Endothelial cell of umbilical vein (primary cell): ENCODE measurements at regions not wholly inside any gene's neighbourhood (a gene's known extent, or its start where the extent isn't known, plus 50 kb on each side); places are given as distances from the start of the nearest gene placed in this dataset.

Source experiments
- BruUV-seq: library from RNA; stranded (reverse); fragments of 400-500 nt; replicated peaks from 2 replicates; lab custom pipeline; 2021; lab: Mats Ljungman, UMichigan
- CTCF ChIA-PET: fragments of 300-600, 350-600 bp; sonication (Branson Sonifier 250); formaldehyde crosslinking; loops from one replicate; lab custom pipeline; 2021; ENCODE audit warnings: antibody characterized with exemption, inconsistent platforms; lab: Charles Lee
- POLR2A ChIA-PET: fragments of 300-600, 350-600 bp; sonication (Branson Sonifier 250); formaldehyde crosslinking; loops from one replicate; lab custom pipeline; 2021; ENCODE audit warnings: antibody characterized with exemption, inconsistent platforms; lab: Charles Lee
- DNase-seq: peaks from one replicate; pipeline ENCODE4 v3.0.0-alpha.2; 2011; ENCODE audit warnings: low read depth, low spot score
- FAIRE-seq: peaks from 2 replicates; lab custom pipeline; 2011; peaks lifted over from hg19 to GRCh38; lab: Jason Lieb, UNC
- H2AFZ ChIP-seq: 2 replicates; pipeline ENCODE4 v1.6.0; 2012; ENCODE audit warnings: low read depth, low read length, control low read depth, inconsistent platforms
- H3K27ac ChIP-seq: 2 replicates; pipeline ENCODE4 v1.5.1; 2011; ENCODE audit warnings: low read depth, mild to moderate bottlenecking, control low read depth, low read length, moderate library complexity; ENCODE audit not compliant: insufficient read depth
- H3K27me3 ChIP-seq, 2 experiments: 2 replicates each; pipeline versions ENCODE4 v1.6.0 to v1.6.1; 2011; ENCODE audit warnings: low read length in 2 of 2, mixed read lengths in 1 of 2; ENCODE audit not compliant: control insufficient read depth in 2 of 2, insufficient read depth in 2 of 2
- H3K36me3 ChIP-seq, 2 experiments: 2 replicates in 1 of 2; 3 replicates in 1 of 2; pipeline ENCODE4 v1.5.1; 2011; ENCODE audit warnings: low read length in 2 of 2, mild to moderate bottlenecking in 1 of 2, moderate library complexity in 1 of 2; ENCODE audit not compliant: control insufficient read depth in 2 of 2, insufficient read depth in 2 of 2; ENCODE audit errors: extremely low read depth in 1 of 2
- H3K4me1 ChIP-seq: 3 replicates; pipeline ENCODE4 v1.5.1; 2011; ENCODE audit warnings: mild to moderate bottlenecking, low read length; ENCODE audit not compliant: control insufficient read depth, insufficient read depth; ENCODE audit errors: extremely low read depth
- H3K4me2 ChIP-seq: 2 replicates; pipeline ENCODE4 v1.6.1; 2011; ENCODE audit warnings: low read length, control low read depth, mixed read lengths; ENCODE audit not compliant: insufficient read depth
- H3K4me3 ChIP-seq, 3 experiments: fragments of 200-600 bp in 1 of 3; sonication (generic), shearing (Covaris generic) in 1 of 3; replicated peaks in 1 of 3; 2 replicates each; pipeline ENCODE4 v1.5.1; 2011 to 2016; ENCODE audit warnings: control low read depth in 3 of 3, low read length in 3 of 3, mild to moderate bottlenecking in 2 of 3, inconsistent platforms in 1 of 3, low read depth in 1 of 3, moderate library complexity in 1 of 3; ENCODE audit not compliant: insufficient read depth in 1 of 3
- H3K79me2 ChIP-seq: 2 replicates; pipeline ENCODE4 v1.6.0; 2012; ENCODE audit warnings: low read length, inconsistent platforms; ENCODE audit not compliant: control insufficient read depth, insufficient read depth
- H3K9ac ChIP-seq: replicated peaks from 2 replicates; pipeline ENCODE3; 2011; ENCODE audit warnings: low read length, control low read depth; ENCODE audit not compliant: insufficient read depth; ENCODE audit errors: extremely low read depth
- H3K9me1 ChIP-seq: replicated peaks from 3 replicates; pipeline ENCODE4 v1.6.0; 2011; ENCODE audit warnings: mild to moderate bottlenecking, low read length; ENCODE audit not compliant: control insufficient read depth, insufficient read depth; ENCODE audit errors: extremely low read depth
- H3K9me3 ChIP-seq: replicated peaks from 2 replicates; pipeline ENCODE4 v1.5.1; 2012; ENCODE audit warnings: low read length, inconsistent platforms; ENCODE audit not compliant: control insufficient read depth, insufficient read depth
- H4K20me1 ChIP-seq: replicated peaks from 2 replicates; pipeline ENCODE3; 2011; ENCODE audit warnings: mild to moderate bottlenecking, low read length; ENCODE audit not compliant: control insufficient read depth, insufficient read depth; ENCODE audit errors: extremely low read depth
- EZH2 ChIP-seq: IDR thresholded peaks from 2 replicates; pipeline ENCODE4 v1.6.1; 2012; ENCODE audit warnings: borderline replicate concordance, low read depth, mild to moderate bottlenecking, moderate library complexity, low read length, inconsistent platforms; ENCODE audit not compliant: severe bottlenecking
- FOS ChIP-seq: IDR thresholded peaks from 2 replicates; pipeline ENCODE4 v1.6.1; 2011; ENCODE audit warnings: mild to moderate bottlenecking, low read length, moderate library complexity, borderline replicate concordance; ENCODE audit not compliant: insufficient read depth
- GATA2 ChIP-seq: IDR thresholded peaks from 2 replicates; pipeline ENCODE4 v1.7.0; 2011; ENCODE audit warnings: low read depth, mild to moderate bottlenecking, moderate library complexity, mixed read lengths, low read length; ENCODE audit not compliant: insufficient read length, insufficient read depth
- JUN ChIP-seq: IDR thresholded peaks from 2 replicates; pipeline ENCODE4 v1.6.1; 2011; ENCODE audit warnings: borderline replicate concordance, low read depth; ENCODE audit not compliant: insufficient read length, insufficient read depth
- MYC ChIP-seq: IDR thresholded peaks from one replicate; pipeline ENCODE4 v1.6.1; 2011; ENCODE audit warnings: mild to moderate bottlenecking, low read depth, low read length
- POLR2A ChIP-seq: IDR thresholded peaks from 2 replicates; pipeline ENCODE4 v1.6.1; 2012; ENCODE audit warnings: low read depth, mild to moderate bottlenecking, control low read depth, low read length
- POLR2AphosphoS5 ChIP-seq: IDR thresholded peaks from 2 replicates; pipeline ENCODE4 v1.6.1; 2012; ENCODE audit warnings: low read depth, mild to moderate bottlenecking, control low read depth, low read length, moderate library complexity; ENCODE audit not compliant: insufficient read depth
- dilution Hi-C: fragments of 300-500 bp; cut with MboI; formaldehyde crosslinking; loops from one replicate; pipeline ENCODE4 v1.15.0; 2019; ENCODE audit warnings: low sequenced_read_pairs; ENCODE audit not compliant: extremely low pct_ligation_motif_present
- intact Hi-C: fragments of 100-400 bp; cut with micrococcal nuclease; formaldehyde crosslinking; loops from one replicate; pipeline ENCODE4 v1.10.0; 2022
- TF ChIP-seq, protein P1 (sequence below): IDR thresholded peaks from 2 replicates; pipeline ENCODE4 v1.6.1; 2011; ENCODE audit not compliant: insufficient read depth, insufficient read length
- TF ChIP-seq, protein P2 (sequence below), 2 donors: IDR thresholded peaks; 1 replicate in 1 of 2; 2 replicates in 1 of 2; pipeline ENCODE4 v1.5.1; 2011; ENCODE audit warnings: low read length in 2 of 2, mild to moderate bottlenecking in 2 of 2, moderate library complexity in 2 of 2, control low read depth in 1 of 2, inconsistent platforms in 1 of 2, low read depth in 1 of 2; ENCODE audit not compliant: insufficient read depth in 1 of 2; ENCODE audit errors: extremely low read depth in 1 of 2

DNA sequence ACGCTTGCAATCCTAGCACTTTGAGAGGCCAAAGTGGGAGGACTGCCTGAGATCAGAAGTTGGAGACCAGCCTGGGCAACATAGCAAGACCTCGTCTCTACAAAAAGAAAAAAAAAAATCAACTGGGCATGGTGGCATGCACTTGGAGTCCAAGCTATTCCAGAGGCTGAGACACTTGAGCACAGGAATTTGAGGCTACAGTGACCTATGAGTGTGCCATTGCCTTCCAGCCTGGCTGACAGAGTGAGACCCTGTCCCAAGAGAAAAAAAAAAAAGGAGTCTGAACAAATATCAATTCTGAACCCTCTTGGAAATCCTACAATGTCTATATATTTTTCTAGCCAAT, 126.8 kb upstream of the NRP1 start:
- Histone ChIP-seq H3K4me2 (no peak overlapping the region), H3K27me3 (peaks cover 3 to 6% of the 10 kb centered on the region in 2 experiments), H3K36me3 (no peaks in the 10 kb centered on the region), H3K9me1 (no peaks in the 10 kb centered on the region), H3K9ac (no peak overlapping the region), H4K20me1 (no peaks in the 10 kb centered on the region), H3K79me2 (no peaks in the 10 kb centered on the region), H3K4me3 (no peak overlapping the region), H2AFZ (no peak overlapping the region), H3K9me3 (no peaks in the 10 kb centered on the region), H3K4me1 (no peaks in the 10 kb centered on the region), H3K27ac (no peak overlapping the region)
- DNase-seq, result no peak
- no peak for FAIRE-seq
- dilution Hi-C loops, result no loop called here
- ChIA-PET POLR2A (no interaction called here), CTCF (no interaction called here)
- TF ChIP-seq POLR2AphosphoS5 (no peak), POLR2A (no peak), GATA2 (no peak), FOS (no peak), JUN (no peak), EZH2 (no peak), MYC (no peak)
- BruUV-seq, result no TSS peak
- intact Hi-C loops, result no loop called here

DNA sequence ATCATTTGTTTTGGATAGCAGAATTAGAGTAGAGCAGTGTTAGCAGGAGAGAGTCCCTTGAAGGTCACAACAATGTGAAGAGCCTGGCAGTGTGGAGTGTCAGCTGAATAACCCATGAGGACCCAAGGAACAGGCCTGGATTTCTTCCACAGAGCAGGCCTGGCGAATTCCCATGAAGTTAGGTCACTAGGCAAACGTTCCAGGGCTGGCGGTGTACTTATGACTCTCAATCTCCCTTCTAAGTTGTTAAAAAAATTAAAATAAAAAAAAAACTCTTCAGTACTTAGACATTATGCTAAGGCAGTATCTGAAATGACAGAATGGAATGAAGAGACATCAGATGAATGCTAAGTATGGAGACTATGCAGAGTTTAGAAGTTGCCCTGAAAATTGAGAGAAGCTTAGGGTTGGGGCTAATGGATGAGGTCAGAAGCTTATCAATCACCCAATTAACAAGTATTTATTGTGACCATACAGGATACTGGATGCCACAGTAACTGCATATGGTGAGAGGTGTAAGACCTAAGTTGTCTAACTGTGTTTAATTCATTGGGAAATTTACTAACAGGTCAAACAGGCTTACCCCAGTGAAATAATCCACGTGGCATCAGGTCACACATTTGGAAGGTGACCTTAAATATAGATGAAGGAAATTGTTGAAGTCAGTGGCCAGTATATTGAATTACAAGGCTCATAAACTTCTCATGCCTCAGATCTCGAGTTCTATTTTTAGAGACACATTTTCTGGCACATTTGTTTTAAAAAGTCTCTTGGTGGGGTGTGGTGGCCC, 126.2 kb upstream of the NRP1 start:
- H3K9ac ChIP-seq, result no peak overlapping the region
- BruUV-seq, result no TSS peak
- dilution Hi-C loops, result no loop called here
- no peaks in the 10 kb centered on the region for H3K9me3 ChIP-seq
- H3K4me1 ChIP-seq, result no peaks in the 10 kb centered on the region
- CTCF ChIA-PET, result interaction anchor here (0.7 kb wide), 1 partner anchor 10 kb away, joined by 3 read pairs; no protein-coding TSS in a partner anchor
- H2AFZ ChIP-seq, result no peak overlapping the region
- no peaks in the 10 kb centered on the region for H3K9me1 ChIP-seq
- DNase-seq (no peak), FAIRE-seq (no peak)
- H3K27ac ChIP-seq, result no peak overlapping the region
- H3K4me2 ChIP-seq, result no peak overlapping the region
- TF ChIP-seq POLR2AphosphoS5 (no peak), EZH2 (no peak), FOS (no peak), MYC (no peak), POLR2A (no peak), GATA2 (no peak), JUN (no peak)
- TF ChIP-seq, protein P1, sequence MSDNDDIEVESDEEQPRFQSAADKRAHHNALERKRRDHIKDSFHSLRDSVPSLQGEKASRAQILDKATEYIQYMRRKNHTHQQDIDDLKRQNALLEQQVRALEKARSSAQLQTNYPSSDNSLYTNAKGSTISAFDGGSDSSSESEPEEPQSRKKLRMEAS, result no peak
- TF ChIP-seq, protein P2, sequence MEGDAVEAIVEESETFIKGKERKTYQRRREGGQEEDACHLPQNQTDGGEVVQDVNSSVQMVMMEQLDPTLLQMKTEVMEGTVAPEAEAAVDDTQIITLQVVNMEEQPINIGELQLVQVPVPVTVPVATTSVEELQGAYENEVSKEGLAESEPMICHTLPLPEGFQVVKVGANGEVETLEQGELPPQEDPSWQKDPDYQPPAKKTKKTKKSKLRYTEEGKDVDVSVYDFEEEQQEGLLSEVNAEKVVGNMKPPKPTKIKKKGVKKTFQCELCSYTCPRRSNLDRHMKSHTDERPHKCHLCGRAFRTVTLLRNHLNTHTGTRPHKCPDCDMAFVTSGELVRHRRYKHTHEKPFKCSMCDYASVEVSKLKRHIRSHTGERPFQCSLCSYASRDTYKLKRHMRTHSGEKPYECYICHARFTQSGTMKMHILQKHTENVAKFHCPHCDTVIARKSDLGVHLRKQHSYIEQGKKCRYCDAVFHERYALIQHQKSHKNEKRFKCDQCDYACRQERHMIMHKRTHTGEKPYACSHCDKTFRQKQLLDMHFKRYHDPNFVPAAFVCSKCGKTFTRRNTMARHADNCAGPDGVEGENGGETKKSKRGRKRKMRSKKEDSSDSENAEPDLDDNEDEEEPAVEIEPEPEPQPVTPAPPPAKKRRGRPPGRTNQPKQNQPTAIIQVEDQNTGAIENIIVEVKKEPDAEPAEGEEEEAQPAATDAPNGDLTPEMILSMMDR (IDR thresholded peaks at IDR 0.05; ENCODE audit: extremely low read depth in 1 of 2, insufficient read depth in 1 of 2, low read depth in 1 of 2, low read length in 2 of 2), result no peak
- peaks cover 0 to 6% of the 10 kb centered on the region in 2 experiments for H3K27me3 ChIP-seq
- H3K4me3 ChIP-seq, result no peak overlapping the region
- POLR2A ChIA-PET, result no interaction called here
- no peaks in the 10 kb centered on the region for H3K79me2 ChIP-seq
- H3K36me3 ChIP-seq, result no peaks in the 10 kb centered on the region
- no peaks in the 10 kb centered on the region for H4K20me1 ChIP-seq
- intact Hi-C loops, result no loop called here
